ENCODE measurements at regions not wholly inside any gene's neighbourhood (a gene's known extent, or its start where the extent isn't known, plus 50 kb on each side); places are given as distances from the start of the nearest gene placed in this dataset.
"Not testable (repeated sequence)": the region's sequence is repeated elsewhere in the genome, so short reads cannot be mapped to it uniquely, and the experiment has no call there.

DNA sequence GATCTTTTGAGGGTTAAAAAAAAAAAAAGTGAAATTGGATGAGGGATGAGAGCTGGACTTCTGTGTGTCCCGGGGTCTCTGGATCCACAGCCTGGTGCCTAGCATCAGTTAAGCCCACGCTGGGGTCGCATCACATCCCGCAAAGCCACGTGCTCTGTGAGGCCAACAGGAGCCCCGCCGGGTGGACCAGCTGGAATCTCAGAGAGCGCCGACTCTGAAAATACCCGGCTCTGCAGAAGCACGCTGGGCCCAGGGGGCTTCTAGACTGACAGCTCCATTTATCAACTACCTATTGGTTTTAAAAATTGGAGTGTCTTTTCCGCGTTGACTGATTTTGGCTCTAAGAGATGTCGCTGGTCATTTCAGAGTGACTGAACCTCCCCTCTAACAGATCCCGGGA, 164.1 kb upstream of the PLGLB2 start:
- TF ChIP-seq POLR2A (IDR thresholded peaks at IDR 0.05; ENCODE audit: low read length); GATA1 (IDR thresholded peaks at IDR 0.05; ENCODE audit: low read depth, low read length): not testable (repeated sequence)
